ENCODE measurements at regions not wholly inside any gene's neighbourhood (a gene's known extent, or its start where the extent isn't known, plus 50 kb on each side); places are given as distances from the start of the nearest gene placed in this dataset.

- no peak overlapping the region for H3K4me3 ChIP-seq (ENCODE audit: low read depth, low read length)
- no peak for TF ChIP-seq CTCF (IDR thresholded peaks at IDR 0.05; ENCODE audit: insufficient read depth, low read depth, low read length)
- DNase-seq (ENCODE audit: low read depth) = no peak
Measured at GRCh38 chr5:97548739-97549080, 365.7 kb upstream of the RIOK2 start.

GRCh38 chr5:97549496-97549895, 366.4 kb upstream of the RIOK2 start:
- no peak overlapping the region for H3K4me3 ChIP-seq (ENCODE audit: low read depth, low read length)
- no peak for TF ChIP-seq CTCF (IDR thresholded peaks at IDR 0.05; ENCODE audit: insufficient read depth, low read depth, low read length)
- DNase-seq (ENCODE audit: low read depth) = no peak

- no peak overlapping the region for H3K4me3 ChIP-seq (ENCODE audit: low read depth, low read length)
- peak; percentile 44 for DNase-seq (ENCODE audit: low read depth)
- no peak for TF ChIP-seq CTCF (IDR thresholded peaks at IDR 0.05; ENCODE audit: insufficient read depth, low read depth, low read length)
Measured at GRCh38 chr5:97550164-97550563, 367.1 kb upstream of the RIOK2 start.

GRCh38 chr5:97550818-97551217, 367.8 kb upstream of the RIOK2 start:
- TF ChIP-seq CTCF (IDR thresholded peaks at IDR 0.05; ENCODE audit: insufficient read depth, low read depth, low read length) = no peak
- no peak overlapping the region for H3K4me3 ChIP-seq (ENCODE audit: low read depth, low read length)
- no peak for DNase-seq (ENCODE audit: low read depth)

GRCh38 chr5:97553604-97554452, 370.8 kb upstream of the RIOK2 start:
- no peak for TF ChIP-seq CTCF (IDR thresholded peaks at IDR 0.05; ENCODE audit: insufficient read depth, low read depth, low read length)
- DNase-seq (ENCODE audit: low read depth) = peak; percentile 22
- H3K4me3 ChIP-seq (ENCODE audit: low read depth, low read length) = no peak overlapping the region

- H3K4me3 ChIP-seq (ENCODE audit: low read depth, low read length) = no peak overlapping the region
- no peak for TF ChIP-seq CTCF (IDR thresholded peaks at IDR 0.05; ENCODE audit: insufficient read depth, low read depth, low read length)
- DNase-seq (ENCODE audit: low read depth) = no peak
Measured at GRCh38 chr5:97554977-97555643, 372.1 kb upstream of the RIOK2 start.

Data from fibroblast of villous mesenchyme (primary cell).